Central memory CD8-positive, alpha-beta T cell (primary cell): ENCODE measurements at regions not wholly inside any gene's neighbourhood (a gene's known extent, or its start where the extent isn't known, plus 50 kb on each side); places are given as distances from the start of the nearest gene placed in this dataset.
"Not testable (repeated sequence)": the region's sequence is repeated elsewhere in the genome, so short reads cannot be mapped to it uniquely, and the experiment has no call there.

ENCODE experiments used
- ATAC-seq: fragments of 150-1000 bp; cut with Tn5 transposase; replicated peaks from 2 replicates; pipeline ENCODE4 v1.10.0; 2022; ENCODE audit warnings: mild to moderate bottlenecking, moderate FRiP score, moderate number of reproducible peaks; ENCODE audit not compliant: poor library complexity, severe bottlenecking; ENCODE audit errors: extremely low read depth
- DNase-seq, 2 donors: peaks; one replicate each; pipeline ENCODE4 v3.0.0; 2021; ENCODE audit warnings: low spot score in 2 of 2
- H3K27ac Mint-ChIP-seq: one replicate; pipeline ENCODE4 v1.8.0; 2022; ENCODE audit warnings: low read depth, mild to moderate bottlenecking, moderate library complexity, mixed read lengths
- H3K27me3 Mint-ChIP-seq: one replicate; pipeline ENCODE4 v1.8.0; 2022; ENCODE audit warnings: mixed read lengths
- H3K36me3 Mint-ChIP-seq: one replicate; pipeline ENCODE4 v1.8.0; 2022; ENCODE audit warnings: mild to moderate bottlenecking, moderate library complexity, mixed read lengths; ENCODE audit not compliant: insufficient read depth
- H3K4me1 Mint-ChIP-seq: one replicate; pipeline ENCODE4 v1.8.0; 2022; ENCODE audit warnings: mixed read lengths
- H3K4me3 Mint-ChIP-seq: one replicate; pipeline ENCODE4 v1.8.0; 2022; ENCODE audit warnings: mild to moderate bottlenecking, moderate library complexity, mixed read lengths
- H3K9me3 Mint-ChIP-seq: one replicate; pipeline ENCODE4 v1.8.0; 2022; ENCODE audit warnings: mixed read lengths

GRCh38 chr13:65499256-65499655 is 1730.9 kb downstream of the PCDH9 start:
- no peak for DNase-seq
- Mint-ChIP-seq H3K4me3 (no peak overlapping the region), H3K27me3 (no peaks in the 10 kb centered on the region), H3K27ac (no peak overlapping the region), H3K9me3 (peaks cover 12% of the 10 kb centered on the region), H3K36me3 (no peaks in the 10 kb centered on the region), H3K4me1 (no peaks in the 10 kb centered on the region)
- no peak for ATAC-seq

- no peak for DNase-seq
These were observed 1732.9 kb downstream of the PCDH9 start for GRCh38 chr13:65497265-65497664.

GRCh38 chr13:65490725-65491124 is 1739.4 kb downstream of the PCDH9 start:
- DNase-seq = not testable (repeated sequence)

More at GRCh38 chr13:65497265-65497664, 1732.9 kb downstream of the PCDH9 start:
- Mint-ChIP-seq H3K27ac (no peak overlapping the region), H3K4me3 (no peak overlapping the region), H3K36me3 (no peaks in the 10 kb centered on the region), H3K9me3 (peaks cover 7% of the 10 kb centered on the region), H3K27me3 (no peaks in the 10 kb centered on the region), H3K4me1 (no peaks in the 10 kb centered on the region)
- ATAC-seq = no peak

GRCh38 chr13:65488606-65489005 is 1741.5 kb downstream of the PCDH9 start:
- peaks cover 24% of the 10 kb centered on the region for H3K9me3 Mint-ChIP-seq
- no peak overlapping the region for H3K27ac Mint-ChIP-seq
- H3K4me3 Mint-ChIP-seq = no peak overlapping the region
- H3K27me3 Mint-ChIP-seq = no peaks in the 10 kb centered on the region
- no peak for ATAC-seq
- H3K4me1 Mint-ChIP-seq = no peaks in the 10 kb centered on the region
- H3K36me3 Mint-ChIP-seq = no peaks in the 10 kb centered on the region
- no peak for DNase-seq

More at GRCh38 chr13:65490725-65491124, 1739.4 kb downstream of the PCDH9 start:
- H3K36me3 Mint-ChIP-seq, ATAC-seq, H3K27ac Mint-ChIP-seq, H3K4me1 Mint-ChIP-seq, H3K27me3 Mint-ChIP-seq, H3K4me3 Mint-ChIP-seq: not testable (repeated sequence)
- peaks cover 24% of the 10 kb centered on the region for H3K9me3 Mint-ChIP-seq

- no peak overlapping the region for H3K27ac Mint-ChIP-seq
- DNase-seq = no peak
- peaks cover 8% of the 10 kb centered on the region for H3K9me3 Mint-ChIP-seq
- H3K4me1 Mint-ChIP-seq = no peaks in the 10 kb centered on the region
- H3K27me3 Mint-ChIP-seq = no peaks in the 10 kb centered on the region
- no peak for ATAC-seq
- H3K36me3 Mint-ChIP-seq = no peaks in the 10 kb centered on the region
- no peak overlapping the region for H3K4me3 Mint-ChIP-seq
These were observed 1750.4 kb downstream of the PCDH9 start for GRCh38 chr13:65479692-65480091.

GRCh38 chr13:65473196-65473595 is 1756.9 kb downstream of the PCDH9 start:
- no peak overlapping the region for H3K27ac Mint-ChIP-seq

GRCh38 chr13:65472336-65472735 is 1757.8 kb downstream of the PCDH9 start:
- Mint-ChIP-seq H3K4me1 (no peaks in the 10 kb centered on the region), H3K36me3 (no peaks in the 10 kb centered on the region), H3K27me3 (no peaks in the 10 kb centered on the region), H3K4me3 (no peak overlapping the region), H3K9me3 (peaks cover 22% of the 10 kb centered on the region), H3K27ac (no peak overlapping the region)
- DNase-seq (no peak), ATAC-seq (no peak)

More at GRCh38 chr13:65473196-65473595, 1756.9 kb downstream of the PCDH9 start:
- no peaks in the 10 kb centered on the region for H3K36me3 Mint-ChIP-seq
- H3K4me1 Mint-ChIP-seq = no peaks in the 10 kb centered on the region
- peaks cover 22% of the 10 kb centered on the region for H3K9me3 Mint-ChIP-seq
- no peak overlapping the region for H3K4me3 Mint-ChIP-seq
- no peak for DNase-seq
- ATAC-seq = no peak
- no peaks in the 10 kb centered on the region for H3K27me3 Mint-ChIP-seq

- ATAC-seq = no peak
- no peak for DNase-seq
- Mint-ChIP-seq H3K27me3 (no peaks in the 10 kb centered on the region), H3K27ac (no peak overlapping the region), H3K9me3 (peaks cover 28% of the 10 kb centered on the region), H3K4me3 (no peak overlapping the region), H3K4me1 (no peaks in the 10 kb centered on the region), H3K36me3 (no peaks in the 10 kb centered on the region)
These were observed 1759.4 kb downstream of the PCDH9 start for GRCh38 chr13:65470781-65471180.

GRCh38 chr13:65468628-65469027 is 1761.5 kb downstream of the PCDH9 start:
- no peak for DNase-seq
- no peak for ATAC-seq

GRCh38 chr13:65461590-65461989 is 1768.5 kb downstream of the PCDH9 start:
- no peak overlapping the region for H3K4me3 Mint-ChIP-seq
- no peak for ATAC-seq

More at GRCh38 chr13:65468628-65469027, 1761.5 kb downstream of the PCDH9 start:
- Mint-ChIP-seq H3K9me3 (peaks cover 31% of the 10 kb centered on the region), H3K27ac (no peak overlapping the region), H3K27me3 (no peaks in the 10 kb centered on the region), H3K4me3 (no peak overlapping the region), H3K36me3 (no peaks in the 10 kb centered on the region), H3K4me1 (no peaks in the 10 kb centered on the region)

GRCh38 chr13:65460136-65460535 is 1770.0 kb downstream of the PCDH9 start:
- Mint-ChIP-seq H3K9me3 (peaks cover 13% of the 10 kb centered on the region), H3K4me1 (no peaks in the 10 kb centered on the region), H3K27me3 (no peaks in the 10 kb centered on the region), H3K27ac (no peak overlapping the region), H3K36me3 (no peaks in the 10 kb centered on the region), H3K4me3 (no peak overlapping the region)
- no peak for ATAC-seq
- no peak for DNase-seq

More at GRCh38 chr13:65461590-65461989, 1768.5 kb downstream of the PCDH9 start:
- DNase-seq = no peak
- Mint-ChIP-seq H3K27me3 (no peaks in the 10 kb centered on the region), H3K9me3 (peaks cover 23% of the 10 kb centered on the region), H3K27ac (no peak overlapping the region), H3K4me1 (no peaks in the 10 kb centered on the region), H3K36me3 (no peaks in the 10 kb centered on the region)

GRCh38 chr13:65456150-65456912 is 1773.8 kb downstream of the PCDH9 start:
- Mint-ChIP-seq H3K4me3 (no peak overlapping the region), H3K9me3 (peaks cover under 1% of the 10 kb centered on the region), H3K27ac (no peak overlapping the region), H3K27me3 (no peaks in the 10 kb centered on the region), H3K36me3 (no peaks in the 10 kb centered on the region), H3K4me1 (no peaks in the 10 kb centered on the region)
- DNase-seq (no peak), ATAC-seq (no peak)

GRCh38 chr13:65454403-65454802 is 1775.7 kb downstream of the PCDH9 start:
- no peak for ATAC-seq

More at GRCh38 chr13:65454403-65454802, 1775.7 kb downstream of the PCDH9 start:
- H3K9me3 Mint-ChIP-seq = no peaks in the 10 kb centered on the region
- no peaks in the 10 kb centered on the region for H3K36me3 Mint-ChIP-seq
- H3K27me3 Mint-ChIP-seq = no peaks in the 10 kb centered on the region
- DNase-seq = no peak
- no peak overlapping the region for H3K27ac Mint-ChIP-seq
- H3K4me1 Mint-ChIP-seq = no peaks in the 10 kb centered on the region
- no peak overlapping the region for H3K4me3 Mint-ChIP-seq
